Mucosa of rectum (tissue), 2 donors: ENCODE measurements at regions not wholly inside any gene's neighbourhood (a gene's known extent, or its start where the extent isn't known, plus 50 kb on each side); places are given as distances from the start of the nearest gene placed in this dataset.
"Not testable (repeated sequence)": the region's sequence is repeated elsewhere in the genome, so short reads cannot be mapped to it uniquely, and the experiment has no call there.

ENCODE experiments used
- H3K27ac ChIP-seq, 2 donors: one replicate each; pipeline ENCODE4 v1.7.0; 2013; ENCODE audit warnings: inconsistent platforms in 2 of 2, low read depth in 2 of 2, low read length in 2 of 2
- H3K27me3 ChIP-seq, 2 donors: one replicate each; pipeline ENCODE4 v1.7.0; 2013; ENCODE audit warnings: low read length in 2 of 2; ENCODE audit not compliant: control insufficient read depth in 2 of 2, insufficient read depth in 2 of 2
- H3K36me3 ChIP-seq, 2 donors: one replicate each; pipeline ENCODE4 v1.7.0; 2013; ENCODE audit warnings: low read length in 2 of 2; ENCODE audit not compliant: control insufficient read depth in 2 of 2, insufficient read depth in 2 of 2
- H3K4me1 ChIP-seq, 2 donors: one replicate each; pipeline ENCODE4 v1.7.0; 2013; ENCODE audit warnings: low read length in 2 of 2, mild to moderate bottlenecking in 1 of 2; ENCODE audit not compliant: control insufficient read depth in 2 of 2, insufficient read depth in 2 of 2
- H3K4me3 ChIP-seq, 2 donors: one replicate each; pipeline ENCODE4 v1.7.0; 2013; ENCODE audit warnings: low read length in 2 of 2
- H3K9ac ChIP-seq, 2 donors: one replicate each; pipeline ENCODE4 v1.7.0; 2013; ENCODE audit warnings: low read length in 2 of 2, low read depth in 1 of 2, mild to moderate bottlenecking in 1 of 2
- H3K9me3 ChIP-seq, 2 donors: one replicate each; pipeline ENCODE4 v1.7.0; 2013; ENCODE audit warnings: low read length in 2 of 2; ENCODE audit not compliant: control insufficient read depth in 2 of 2
- donor health status: healthy.
- donor health status: Normal muscosa, but diverticular disease.

GRCh38 chr7:149625340-149625946 is 127.8 kb upstream of the ZNF746 start:
- peaks cover 0 to 5% of the 10 kb centered on the region in 2 donors for H3K27me3 ChIP-seq
- no peaks in the 10 kb centered on the region for H3K9me3 ChIP-seq
- H3K9ac ChIP-seq = peak overlapping the region; percentile 72 to 92
- peak overlapping the region; percentile 4 to 82 for H3K27ac ChIP-seq
- H3K4me1 ChIP-seq = peaks cover 8 to 12% of the 10 kb centered on the region in 2 donors
- peak overlapping the region; percentile 72 to 90 for H3K4me3 ChIP-seq
- peaks cover 5 to 6% of the 10 kb centered on the region in 2 donors for H3K36me3 ChIP-seq

DNA sequence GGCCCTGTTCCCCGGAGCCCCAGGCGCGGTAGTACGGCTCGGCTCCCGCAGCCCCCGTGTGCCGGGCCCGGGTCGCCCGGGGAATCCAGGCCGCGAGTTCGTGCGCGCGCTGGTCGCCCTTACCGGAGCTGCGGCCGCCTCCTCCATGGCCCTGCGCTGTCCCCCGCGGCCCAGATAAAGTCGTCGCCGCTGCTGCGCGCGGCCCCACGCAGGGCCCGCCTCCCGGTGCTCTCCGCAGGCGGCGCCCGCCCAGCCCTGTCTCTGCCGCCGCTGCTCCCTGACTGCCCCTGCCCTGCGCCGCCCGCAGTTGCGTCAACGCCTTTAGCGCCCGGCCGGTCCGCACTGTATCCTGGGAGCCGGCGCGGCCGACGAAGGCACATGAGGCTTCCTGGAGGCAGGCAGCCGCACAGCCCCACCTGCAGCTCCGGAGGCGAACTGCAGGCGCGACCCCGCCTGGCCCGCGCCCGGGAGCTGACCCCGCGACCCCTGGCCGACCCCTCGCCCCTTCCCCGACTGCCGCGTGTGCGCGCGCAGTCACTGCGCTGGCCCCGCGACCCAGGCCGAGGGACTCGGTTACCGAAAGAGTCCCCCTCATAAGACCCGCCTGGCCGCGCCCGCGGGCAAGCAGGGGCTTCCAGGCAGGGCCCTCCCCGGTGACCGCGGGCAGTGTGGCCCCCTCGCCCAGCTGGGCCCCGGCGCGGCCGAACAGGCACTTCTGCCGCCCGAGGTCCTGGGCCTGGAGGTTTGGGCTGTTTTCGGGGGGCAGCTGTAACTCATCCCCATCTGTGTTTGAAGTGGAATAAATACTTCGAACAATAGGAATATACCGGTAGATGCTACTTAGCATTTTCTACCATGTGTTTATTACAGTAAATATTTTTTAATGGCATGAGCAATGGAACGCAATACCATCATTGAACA is 127.1 kb upstream of the ZNF746 start:
- H3K4me3 ChIP-seq = peak overlapping the region; percentile 72 to 90
- peaks cover 0 to 3% of the 10 kb centered on the region in 2 donors for H3K27me3 ChIP-seq
- no peaks in the 10 kb centered on the region for H3K9me3 ChIP-seq
- H3K9ac ChIP-seq = peak overlapping the region; percentile 80 to 92
- H3K36me3 ChIP-seq = peaks cover 12% of the 10 kb centered on the region in 2 donors
- peaks cover 8 to 12% of the 10 kb centered on the region in 2 donors for H3K4me1 ChIP-seq
- peak overlapping the region; percentile 82 to 85 for H3K27ac ChIP-seq

DNA sequence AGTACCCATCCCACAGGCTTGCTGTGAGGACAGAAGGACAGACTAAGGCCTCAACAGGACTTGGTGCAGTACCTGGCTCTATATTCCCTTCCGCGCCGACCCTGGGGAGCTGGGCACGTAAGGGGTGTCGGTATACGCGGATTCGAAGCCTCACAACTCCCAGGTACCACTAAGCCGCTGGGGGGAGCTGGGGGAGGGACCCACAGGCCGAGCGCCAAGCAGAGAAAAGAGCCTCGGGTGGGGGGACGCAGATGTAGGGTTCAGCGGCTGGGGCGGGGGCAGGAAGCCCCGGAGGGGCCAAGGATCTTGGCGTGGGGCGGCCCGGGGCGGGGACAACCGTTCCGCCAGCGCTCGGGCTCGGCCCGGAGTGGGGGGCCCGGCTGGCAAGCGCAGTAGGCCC is 126.4 kb upstream of the ZNF746 start:
- H3K9me3 ChIP-seq = no peaks in the 10 kb centered on the region
- H3K27ac ChIP-seq = peak overlapping the region; percentile 82 to 85
- H3K4me1 ChIP-seq = peaks cover 8 to 12% of the 10 kb centered on the region in 2 donors
- H3K36me3 ChIP-seq = peaks cover 17 to 19% of the 10 kb centered on the region in 2 donors
- peak overlapping the region; percentile 72 to 90 for H3K4me3 ChIP-seq
- peaks cover 0 to 3% of the 10 kb centered on the region in 2 donors for H3K27me3 ChIP-seq
- H3K9ac ChIP-seq = peak overlapping the region; percentile 80 to 92

DNA sequence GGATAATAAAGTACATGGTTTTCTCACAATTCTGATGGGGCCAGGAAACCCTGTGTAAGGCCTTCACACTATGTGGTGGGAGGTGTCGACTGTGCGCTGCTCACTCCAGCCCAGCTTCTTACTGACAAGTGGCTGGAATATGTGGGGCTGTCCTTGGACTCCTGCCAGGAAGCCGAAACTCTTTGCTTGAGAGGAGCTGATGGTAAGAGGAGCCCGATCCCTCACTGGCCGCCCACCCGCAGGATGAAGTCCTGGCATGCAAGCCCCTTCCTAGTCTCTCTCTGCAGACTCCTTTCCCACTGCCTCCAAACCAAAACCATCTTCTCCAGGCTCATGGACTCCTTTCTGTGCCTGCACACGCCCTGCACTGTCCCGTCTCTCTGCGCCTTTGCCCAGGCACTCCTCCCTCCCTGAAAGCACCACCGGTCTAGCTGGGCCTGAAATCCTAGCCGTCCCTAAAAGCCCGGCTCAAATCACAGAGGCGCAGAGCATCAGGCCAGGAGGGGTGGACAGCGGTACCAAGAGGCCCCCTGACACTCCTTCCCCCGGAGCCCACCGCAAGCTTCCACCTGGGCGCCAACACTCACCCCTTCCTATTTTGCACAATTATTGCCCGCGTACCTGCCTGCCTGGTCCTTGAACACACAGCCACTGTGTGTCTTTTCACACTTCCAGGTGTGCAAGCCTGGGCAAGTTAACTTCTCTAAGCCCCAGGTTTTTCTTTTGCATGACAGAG is 125.8 kb upstream of the ZNF746 start:
- Histone ChIP-seq H3K27ac (peak overlapping the region; percentile 82 to 85), H3K4me1 (peaks cover 8 to 12% of the 10 kb centered on the region in 2 donors), H3K36me3 (peaks cover 19 to 23% of the 10 kb centered on the region in 2 donors), H3K9ac (peak overlapping the region; percentile 80 to 92), H3K4me3 (peak overlapping the region; percentile 72 to 90)
- not testable (repeated sequence) for H3K27me3 ChIP-seq, H3K9me3 ChIP-seq

DNA sequence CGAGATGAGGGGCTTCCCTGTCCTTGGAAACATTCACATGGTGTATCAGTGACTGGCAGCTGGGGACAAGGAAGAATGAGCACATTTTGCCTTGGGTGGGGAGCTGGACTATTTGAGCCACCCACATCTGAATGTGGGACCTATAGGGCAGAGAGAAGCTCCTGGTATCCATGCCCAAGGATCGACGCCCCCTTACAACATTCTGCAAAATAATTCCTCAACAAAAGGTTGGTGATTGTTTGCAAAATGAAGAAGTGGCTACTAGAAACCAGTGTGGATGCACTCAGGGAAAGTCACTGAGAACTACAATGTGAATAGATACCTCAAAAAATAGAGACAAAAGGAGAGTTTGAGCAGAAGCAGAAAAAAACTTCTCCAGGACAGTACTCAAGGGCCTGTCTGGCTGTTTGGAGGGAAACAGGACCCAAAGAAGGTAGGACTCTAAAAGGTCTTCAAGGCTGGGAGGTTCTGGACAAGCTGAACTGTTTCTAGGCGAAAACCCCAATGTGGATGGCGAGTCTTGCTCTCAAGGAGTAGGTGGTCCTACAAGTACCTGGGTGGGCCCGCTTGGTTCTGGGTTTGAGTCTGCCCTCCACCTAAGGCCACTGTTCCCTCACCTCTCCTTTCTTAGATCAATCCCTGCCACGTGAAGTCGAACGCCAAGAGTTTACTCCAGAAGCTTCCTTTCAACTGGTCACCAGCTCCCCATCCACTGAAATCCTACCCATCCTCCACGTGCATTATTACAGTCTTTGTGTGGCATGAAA is 125.0 kb upstream of the ZNF746 start:
- Histone ChIP-seq H3K27me3 (no peaks in the 10 kb centered on the region), H3K4me3 (peak overlapping the region; percentile 51 to 90), H3K9ac (peak overlapping the region in 1 of 2 donors; percentile 14), H3K27ac (no peak overlapping the region), H3K36me3 (peaks cover 27 to 29% of the 10 kb centered on the region in 2 donors), H3K9me3 (no peaks in the 10 kb centered on the region), H3K4me1 (peaks cover 8 to 12% of the 10 kb centered on the region in 2 donors)

DNA sequence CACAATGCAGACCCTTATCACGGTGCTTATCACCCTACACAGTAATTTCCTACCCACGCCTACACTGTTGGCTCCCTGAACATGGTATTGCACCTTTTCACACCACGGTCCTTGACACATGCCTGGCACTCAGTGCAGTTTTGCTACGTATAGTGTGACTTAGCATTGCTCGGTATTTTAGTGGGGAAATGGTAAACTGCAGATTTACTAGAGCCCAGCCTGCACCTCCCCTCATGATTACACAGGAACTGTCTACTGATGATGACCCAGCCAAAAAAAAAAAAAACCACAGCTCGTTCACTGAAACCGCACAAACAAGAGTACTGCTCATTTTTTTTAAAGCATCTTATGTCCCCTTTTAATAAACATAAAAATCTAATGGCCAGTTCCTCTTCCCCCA is 124.2 kb upstream of the ZNF746 start:
- H3K27ac ChIP-seq = no peak overlapping the region
- H3K4me1 ChIP-seq = peaks cover 8 to 12% of the 10 kb centered on the region in 2 donors
- no peaks in the 10 kb centered on the region for H3K9me3 ChIP-seq
- no peak overlapping the region for H3K4me3 ChIP-seq
- no peak overlapping the region for H3K9ac ChIP-seq
- peaks cover 36 to 38% of the 10 kb centered on the region in 2 donors for H3K36me3 ChIP-seq
- H3K27me3 ChIP-seq = no peaks in the 10 kb centered on the region

- Histone ChIP-seq H3K27ac (no peak overlapping the region), H3K36me3 (peaks cover 41% of the 10 kb centered on the region in 2 donors), H3K4me3 (no peak overlapping the region), H3K27me3 (no peaks in the 10 kb centered on the region), H3K9ac (no peak overlapping the region), H3K4me1 (peaks cover 8 to 12% of the 10 kb centered on the region in 2 donors), H3K9me3 (no peaks in the 10 kb centered on the region)
Observed at GRCh38 chr7:149620961-149621360, 123.4 kb upstream of the ZNF746 start.

DNA sequence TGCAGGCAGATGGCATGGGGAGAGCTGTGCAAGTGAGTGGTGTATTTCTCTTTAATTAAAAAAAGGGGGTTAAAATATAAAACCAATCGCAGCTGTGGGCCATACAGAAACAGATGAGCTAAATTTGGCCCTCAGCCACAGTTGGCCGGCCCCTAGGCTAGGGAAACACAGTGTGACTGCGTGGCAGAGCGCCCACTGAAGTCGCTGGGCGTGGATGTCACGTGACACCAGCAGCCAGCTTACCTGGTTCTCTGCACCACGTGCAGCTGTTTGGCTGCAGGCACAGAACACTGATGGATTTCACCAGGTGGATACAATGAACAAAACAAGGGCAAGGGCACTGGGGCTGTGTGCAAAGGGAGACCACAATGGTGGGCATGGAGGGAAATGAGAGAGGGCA is 119.3 kb upstream of the ZNF746 start:
- H3K36me3 ChIP-seq = peaks cover 65 to 74% of the 10 kb centered on the region in 2 donors
- no peaks in the 10 kb centered on the region for H3K27me3 ChIP-seq
- H3K9ac ChIP-seq = no peak overlapping the region
- H3K9me3 ChIP-seq = no peaks in the 10 kb centered on the region
- no peak overlapping the region for H3K4me3 ChIP-seq
- H3K4me1 ChIP-seq = no peaks in the 10 kb centered on the region
- H3K27ac ChIP-seq = no peak overlapping the region

GRCh38 chr7:149615690-149616270 is 118.2 kb upstream of the ZNF746 start:
- Histone ChIP-seq H3K9me3 (no peaks in the 10 kb centered on the region), H3K9ac (no peak overlapping the region), H3K27ac (no peak overlapping the region)

More at GRCh38 chr7:149615690-149616270, 118.2 kb upstream of the ZNF746 start:
- Histone ChIP-seq H3K4me3 (no peak overlapping the region), H3K36me3 (peaks cover 72 to 83% of the 10 kb centered on the region in 2 donors), H3K27me3 (no peaks in the 10 kb centered on the region), H3K4me1 (no peaks in the 10 kb centered on the region)
